GM12801 (cell line): ENCODE measurements at regions not wholly inside any gene's neighbourhood (a gene's known extent, or its start where the extent isn't known, plus 50 kb on each side); places are given as distances from the start of the nearest gene placed in this dataset.

Experiments used
- CTCF ChIP-seq: IDR thresholded peaks from one replicate; pipeline ENCODE4 v1.5.1; 2011; ENCODE audit warnings: control low read depth; ENCODE audit not compliant: insufficient read length; ENCODE audit errors: extremely low read depth

GRCh38 chr16:85246973-85247372 lies 134.7 kb upstream of the CIBAR2 start:
- no peak for TF ChIP-seq CTCF

- TF ChIP-seq CTCF = no peak
Measured at GRCh38 chr16:85248342-85248741, 136.1 kb upstream of the CIBAR2 start.

DNA sequence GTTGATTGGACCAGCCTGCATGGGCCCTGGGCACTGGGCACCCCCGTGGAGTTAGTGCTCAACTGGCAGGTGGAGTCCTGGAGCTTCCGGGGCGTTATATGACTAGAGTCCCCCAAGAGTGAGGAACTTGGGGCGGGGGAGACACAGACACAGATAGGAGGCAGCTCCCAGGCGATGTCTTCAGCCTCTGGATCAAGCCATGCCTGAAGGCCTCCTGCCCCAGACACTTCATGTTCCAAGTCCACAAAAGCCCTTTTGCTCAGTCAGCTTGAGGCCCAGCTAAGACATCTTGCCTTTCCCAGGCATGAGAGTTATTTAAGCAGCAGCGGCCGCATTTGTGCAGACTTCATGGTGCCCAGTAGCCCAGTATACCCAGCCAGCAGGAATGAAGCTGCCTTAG lies 136.6 kb upstream of the CIBAR2 start:
- TF ChIP-seq CTCF = no peak

DNA sequence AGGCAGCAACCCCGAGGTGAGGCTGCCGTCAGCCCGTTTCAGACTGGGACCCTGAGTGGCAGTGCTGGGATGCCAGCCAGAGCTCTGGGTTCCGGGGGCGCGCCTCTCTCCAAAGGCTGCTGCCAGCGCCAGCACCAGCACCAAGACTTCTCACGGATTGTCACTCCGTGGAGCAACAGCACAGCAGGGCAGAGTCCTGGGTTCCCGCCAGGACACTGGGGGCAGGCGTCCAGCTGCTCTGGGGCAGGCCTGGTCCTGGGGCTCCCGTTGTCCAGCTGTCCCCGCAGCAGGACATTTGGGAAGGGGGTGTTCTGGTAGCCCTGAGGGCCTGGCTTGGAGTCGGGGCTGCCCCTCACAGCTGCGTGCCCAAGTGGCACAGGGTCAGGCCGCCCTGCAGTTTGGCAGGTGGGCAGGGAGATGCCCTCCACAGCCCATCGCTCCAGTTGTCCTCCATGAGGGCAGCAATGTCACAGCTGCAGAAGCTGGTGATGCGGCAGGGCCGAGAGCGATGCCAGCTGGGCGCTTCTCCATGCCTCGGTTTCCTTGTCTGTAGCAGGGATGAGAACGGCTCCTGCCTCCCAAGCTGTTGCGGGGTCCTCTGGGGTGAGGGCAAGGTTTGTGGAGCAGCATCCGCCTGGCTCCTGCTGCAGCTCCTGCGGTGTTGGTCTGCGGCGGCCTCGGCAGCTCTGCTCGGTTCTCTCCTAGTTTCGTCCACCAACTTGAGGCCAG lies 137.3 kb upstream of the CIBAR2 start:
- TF ChIP-seq CTCF = no peak

GRCh38 chr16:85250147-85250463 lies 137.8 kb upstream of the CIBAR2 start:
- TF ChIP-seq CTCF = no peak

DNA sequence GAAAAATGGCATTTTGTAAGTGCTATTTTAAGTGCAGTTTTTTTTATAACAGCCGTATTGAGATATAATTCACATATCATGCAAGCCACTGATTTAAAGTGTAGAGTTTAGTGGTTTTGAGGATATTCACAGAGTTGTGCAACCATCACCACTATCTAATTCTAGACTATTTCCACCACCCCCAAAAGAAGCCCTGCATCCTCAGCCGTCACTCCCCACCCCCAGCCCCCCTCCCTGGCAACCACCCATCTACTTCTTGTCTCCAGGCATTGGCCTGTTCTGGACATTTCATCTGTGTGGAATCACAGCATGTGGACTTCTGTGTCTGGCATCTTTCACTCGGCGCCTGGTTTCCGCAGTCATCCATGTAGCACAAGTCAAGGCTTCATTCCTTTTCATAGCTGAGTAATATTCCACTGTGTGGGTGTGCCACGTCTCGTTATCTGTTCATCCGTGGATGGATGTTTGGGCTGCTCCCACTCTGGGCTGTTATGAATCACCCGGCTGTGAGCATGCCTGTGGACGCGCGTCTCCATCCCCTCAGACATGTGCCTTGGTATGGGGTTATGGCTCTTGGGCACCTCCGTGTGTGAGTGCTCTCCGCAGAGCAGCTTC lies 138.4 kb upstream of the CIBAR2 start:
- TF ChIP-seq CTCF = no peak

DNA sequence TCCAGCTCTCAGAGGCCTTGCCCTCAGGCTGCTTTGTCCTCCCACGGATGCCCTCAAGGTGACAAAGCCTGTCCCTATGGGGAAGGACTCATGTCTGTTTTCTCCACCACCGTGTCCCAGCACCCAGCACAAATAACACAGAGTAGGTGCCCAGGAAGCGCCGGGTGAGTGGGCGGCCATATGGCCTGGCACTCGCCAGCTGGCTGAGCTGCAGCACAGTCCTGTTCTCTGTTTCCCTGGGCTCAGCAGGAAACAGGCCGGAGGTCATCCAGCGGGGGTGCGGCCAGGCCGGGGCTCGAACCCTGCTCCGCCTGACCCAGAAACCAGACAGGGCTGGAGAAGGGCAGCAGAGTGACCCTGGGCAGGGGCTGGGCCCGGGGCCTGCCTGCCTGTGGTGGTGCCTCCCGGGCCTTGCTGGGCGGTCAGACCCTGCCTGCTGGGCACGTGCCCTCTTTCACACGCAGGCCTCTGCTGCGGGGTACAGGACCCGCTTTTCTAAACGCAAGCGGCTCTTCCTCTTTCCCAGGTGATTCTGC lies 139.0 kb upstream of the CIBAR2 start:
- no peak for TF ChIP-seq CTCF
